HepG2 (cell line): ENCODE measurements at regions not wholly inside any gene's neighbourhood (a gene's known extent, or its start where the extent isn't known, plus 50 kb on each side); places are given as distances from the start of the nearest gene placed in this dataset.
A peak's percentile ranks its signal among the peaks of the same experiment; 100 is the strongest.

Experiments
- AKAP8 ChIP-seq: sonication (generic); formaldehyde crosslinking; IDR thresholded peaks from 2 replicates; pipeline ENCODE4 v1.5.1; 2020; ENCODE audit warnings: mild to moderate bottlenecking, missing genetic modification reagents
- ARNTL ChIP-seq: sonication (generic); formaldehyde crosslinking; IDR thresholded peaks from 2 replicates; pipeline ENCODE4 v1.4.0; 2020; ENCODE audit warnings: mild to moderate bottlenecking, missing genetic modification reagents
- ATF3 ChIP-seq: sonication (generic); formaldehyde crosslinking; IDR thresholded peaks from 2 replicates; pipeline ENCODE4 v1.4.0; 2020; ENCODE audit warnings: missing genetic modification reagents
- BRD4 ChIP-seq: sonication (generic); formaldehyde crosslinking; IDR thresholded peaks from 2 replicates; pipeline ENCODE4 v1.4.0; 2020; ENCODE audit warnings: missing genetic modification reagents
- CCDC6 ChIP-seq: sonication (generic); formaldehyde crosslinking; IDR thresholded peaks from 2 replicates; pipeline ENCODE4 v1.8.1; 2022; ENCODE audit warnings: mild to moderate bottlenecking, missing genetic modification reagents, moderate library complexity
- CENPX ChIP-seq: sonication (generic); formaldehyde crosslinking; IDR thresholded peaks from 2 replicates; pipeline ENCODE4 v1.9.0; 2021; ENCODE audit warnings: mild to moderate bottlenecking, missing genetic modification reagents, moderate library complexity
- FOXO1 ChIP-seq: sonication (generic); formaldehyde crosslinking; IDR thresholded peaks from 2 replicates; pipeline ENCODE4 v1.4.0; 2020; ENCODE audit warnings: missing genetic modification reagents
- GATA4 ChIP-seq: sonication (generic); IDR thresholded peaks from 2 replicates; pipeline ENCODE4 v1.6.1; 2016; ENCODE audit warnings: antibody characterized with exemption, low read depth, borderline replicate concordance
- GPN1 ChIP-seq: sonication (generic); formaldehyde crosslinking; IDR thresholded peaks from 2 replicates; pipeline ENCODE4 v1.5.1; 2020; ENCODE audit warnings: missing genetic modification reagents, borderline replicate concordance
- HDAC6 ChIP-seq: fragments of 200-600 bp; sonication (generic); IDR thresholded peaks from 2 replicates; pipeline ENCODE4 v1.7.0; 2017; ENCODE audit warnings: mild to moderate bottlenecking, antibody characterized with exemption, low read length, low read depth
- KDM4B ChIP-seq: sonication (generic); formaldehyde crosslinking; IDR thresholded peaks from 2 replicates; pipeline ENCODE4 v1.4.0; 2020; ENCODE audit warnings: missing genetic modification reagents
- MEIS2 ChIP-seq: sonication (generic); formaldehyde crosslinking; IDR thresholded peaks from 2 replicates; pipeline ENCODE4 v1.9.0; 2021; ENCODE audit warnings: mild to moderate bottlenecking, missing genetic modification reagents
- MYPOP ChIP-seq: sonication (generic); formaldehyde crosslinking; IDR thresholded peaks from 2 replicates; pipeline ENCODE4 v1.8.1; 2023; ENCODE audit warnings: mild to moderate bottlenecking, moderate library complexity, missing genetic modification reagents
- RBM22 ChIP-seq: fragments of 200-400 bp; formaldehyde crosslinking; optimal IDR thresholded peaks from 2 replicates; pipeline ENCODE3; 2017; ENCODE audit warnings: mild to moderate bottlenecking, low read length, moderate library complexity
- SKIL ChIP-seq: sonication (generic); formaldehyde crosslinking; IDR thresholded peaks from 2 replicates; pipeline ENCODE4 v1.8.0; 2022; ENCODE audit warnings: missing genetic modification reagents, mild to moderate bottlenecking, moderate library complexity, borderline replicate concordance
- TFE3 ChIP-seq: IDR thresholded peaks from 2 replicates; pipeline ENCODE4 v1.6.1; 2016
- TRIM22 ChIP-seq: fragments of 450-650 bp; IDR thresholded peaks from 2 replicates; pipeline ENCODE4 v1.6.1; 2017
- YEATS2 ChIP-seq: sonication (generic); formaldehyde crosslinking; IDR thresholded peaks from 2 replicates; pipeline ENCODE4 v1.4.0; 2020; ENCODE audit warnings: missing genetic modification reagents, borderline replicate concordance
- ZFY ChIP-seq: sonication (generic); formaldehyde crosslinking; IDR thresholded peaks from 2 replicates; pipeline ENCODE4 v1.4.0; 2020; ENCODE audit warnings: missing genetic modification reagents
- ZNF543 ChIP-seq: sonication (generic); formaldehyde crosslinking; IDR thresholded peaks from 2 replicates; pipeline ENCODE4 v1.4.0; 2020; ENCODE audit warnings: mild to moderate bottlenecking, missing genetic modification reagents
- ZSCAN29 ChIP-seq: sonication (generic); formaldehyde crosslinking; conservative IDR thresholded peaks from 2 replicates; pipeline ENCODE4 v1.4.0; 2020; ENCODE audit warnings: mild to moderate bottlenecking, missing genetic modification reagents

- TF ChIP-seq AKAP8 (CRISPR knock-in tag), result no peak
- peak; percentile 50; the same call in 1 of the 2 replicates for TF ChIP-seq YEATS2
- TF ChIP-seq BRD4 (CRISPR knock-in tag), result no peak
- no peak for TF ChIP-seq CENPX (CRISPR knock-in tag)
- no peak for TF ChIP-seq GPN1 (CRISPR knock-in tag)
- no peak for TF ChIP-seq CCDC6 (CRISPR knock-in tag)
- TF ChIP-seq KDM4B (CRISPR knock-in tag), result 0 out of 2 replicates have a peak, but pooled peaks have one; percentile 26
- no peak for TF ChIP-seq GATA4
- no peak for TF ChIP-seq ZFY (CRISPR knock-in tag)
- no peak for TF ChIP-seq TRIM22
- peak; percentile 80 for TF ChIP-seq FOXO1 (CRISPR knock-in tag)
- peak; percentile 67; the same call in 1 of the 2 replicates for TF ChIP-seq MEIS2
- no peak for TF ChIP-seq RBM22
- TF ChIP-seq ARNTL (CRISPR knock-in tag), result peak; percentile 88
- TF ChIP-seq TFE3 (CRISPR knock-in tag), result peak; percentile 66
- no peak for TF ChIP-seq ZSCAN29 (CRISPR knock-in tag)
- TF ChIP-seq HDAC6, result no peak
- no peak for TF ChIP-seq ZNF543
- TF ChIP-seq MYPOP (CRISPR knock-in tag), result no peak
- TF ChIP-seq ATF3 (CRISPR knock-in tag), result no peak
- TF ChIP-seq SKIL, result 0 out of 2 replicates have a peak, but pooled peaks have one; percentile 23
These were observed 110.7 kb downstream of the BTG1 start (continued) for GRCh38 chr12:92034858-92035401.
